GM19452 (cell line): ENCODE measurements at regions not wholly inside any gene's neighbourhood (a gene's known extent, or its start where the extent isn't known, plus 50 kb on each side); places are given as distances from the start of the nearest gene placed in this dataset.
A peak's percentile ranks its signal among the peaks of the same experiment; 100 is the strongest.
"Not testable (repeated sequence)": the region's sequence is repeated elsewhere in the genome, so short reads cannot be mapped to it uniquely, and the experiment has no call there.

ENCODE experiments used
- ATAC-seq: cut with Tn5 transposase; IDR thresholded peaks from one replicate; pipeline ENCODE4 v1.9.1; 2021; ENCODE audit not compliant: unreplicated experiment

- no peak for ATAC-seq
These were observed 51.9 kb upstream of the PTPRJ start for GRCh38 chr11:47928426-47928825.

- no peak for ATAC-seq
These were observed 56.1 kb upstream of the PTPRJ start for GRCh38 chr11:47924184-47924691.

GRCh38 chr11:47923667-47924066 lies 56.7 kb upstream of the PTPRJ start:
- ATAC-seq = no peak

- not testable (repeated sequence) for ATAC-seq
These were observed 59.2 kb upstream of the PTPRJ start for GRCh38 chr11:47921080-47921555.

GRCh38 chr11:47918882-47919495 lies 61.4 kb upstream of the PTPRJ start:
- ATAC-seq = no peak

GRCh38 chr11:47918370-47918690 lies 62.0 kb upstream of the PTPRJ start:
- ATAC-seq = no peak

GRCh38 chr11:47917599-47918369 lies 62.6 kb upstream of the PTPRJ start:
- no peak for ATAC-seq

- no peak for ATAC-seq
These were observed 64.0 kb upstream of the PTPRJ start for GRCh38 chr11:47916361-47916841.

- ATAC-seq = no peak
These were observed 64.6 kb upstream of the PTPRJ start for GRCh38 chr11:47915783-47916182.

- no peak for ATAC-seq
These were observed 65.0 kb upstream of the PTPRJ start for GRCh38 chr11:47915374-47915773.

GRCh38 chr11:47914743-47915142 lies 65.6 kb upstream of the PTPRJ start:
- no peak for ATAC-seq

- ATAC-seq = no peak
These were observed 65.5 kb upstream of the NUP160 start for GRCh38 chr11:47913529-47914244.

- no peak for ATAC-seq
These were observed 64.8 kb upstream of the NUP160 start for GRCh38 chr11:47912843-47913437.

- no peak for ATAC-seq
These were observed 63.0 kb upstream of the NUP160 start for GRCh38 chr11:47911149-47911548.

- no peak for ATAC-seq
These were observed 60.0 kb upstream of the NUP160 start for GRCh38 chr11:47908198-47908597.

GRCh38 chr11:47907499-47907898 lies 59.3 kb upstream of the NUP160 start:
- ATAC-seq = no peak

- ATAC-seq = no peak
These were observed 57.9 kb upstream of the NUP160 start for GRCh38 chr11:47906066-47906465.

- no peak for ATAC-seq
These were observed 57.4 kb upstream of the NUP160 start for GRCh38 chr11:47905358-47906059.

- no peak for ATAC-seq
These were observed 56.7 kb upstream of the NUP160 start for GRCh38 chr11:47904808-47905207.

- ATAC-seq = no peak
These were observed 55.9 kb upstream of the NUP160 start for GRCh38 chr11:47904048-47904447.

GRCh38 chr11:47899801-47900200 lies 51.7 kb upstream of the NUP160 start:
- ATAC-seq = peak; percentile 99
